Liver (tissue), 8 donors: ENCODE measurements at regions not wholly inside any gene's neighbourhood (a gene's known extent, or its start where the extent isn't known, plus 50 kb on each side); places are given as distances from the start of the nearest gene placed in this dataset.

Source experiments
- DNase-seq: peaks from one replicate; pipeline ENCODE4 v3.0.0-alpha.2; 2017; ENCODE audit warnings: low spot score
- H3K27ac ChIP-seq, 2 donors: one replicate each; pipeline ENCODE4 v1.7.0; 2013; ENCODE audit warnings: inconsistent platforms in 2 of 2, low read length in 2 of 2, control low read depth in 1 of 2, low read depth in 1 of 2, mild to moderate bottlenecking in 1 of 2
- H3K27me3 ChIP-seq, 4 donors: one replicate each; pipeline versions ENCODE4 v1.6.1 to v1.7.0; 2013; ENCODE audit warnings: low read length in 3 of 4, inconsistent platforms in 1 of 4, mild to moderate bottlenecking in 1 of 4, moderate library complexity in 1 of 4; ENCODE audit not compliant: control insufficient read depth in 4 of 4, insufficient read depth in 4 of 4
- H3K36me3 ChIP-seq, 4 donors: one replicate each; pipeline versions ENCODE4 v1.6.1 to v1.7.0; 2013; ENCODE audit warnings: low read length in 3 of 4, mild to moderate bottlenecking in 3 of 4, low read depth in 1 of 4, moderate library complexity in 1 of 4; ENCODE audit not compliant: control insufficient read depth in 4 of 4, insufficient read depth in 3 of 4
- H3K4me1 ChIP-seq, 4 donors: one replicate each; pipeline versions ENCODE4 v1.6.1 to v1.7.0; 2013; ENCODE audit warnings: low read length in 3 of 4, mild to moderate bottlenecking in 3 of 4, moderate library complexity in 1 of 4; ENCODE audit not compliant: control insufficient read depth in 4 of 4, insufficient read depth in 4 of 4
- H3K4me3 ChIP-seq, 3 donors: one replicate each; pipeline versions ENCODE4 v1.6.1 to v1.7.0; 2013; ENCODE audit warnings: low read length in 3 of 3, control low read depth in 1 of 3, low read depth in 1 of 3, mild to moderate bottlenecking in 1 of 3
- H3K9ac ChIP-seq, 2 donors: one replicate each; pipeline ENCODE4 v1.7.0; 2013; ENCODE audit warnings: low read length in 2 of 2, mild to moderate bottlenecking in 2 of 2, moderate library complexity in 2 of 2, control low read depth in 1 of 2, low read depth in 1 of 2
- H3K9me3 ChIP-seq, 4 donors: one replicate each; pipeline versions ENCODE4 v1.6.1 to v1.7.0; 2013; ENCODE audit warnings: low read length in 3 of 4; ENCODE audit not compliant: control insufficient read depth in 4 of 4
- FOXA1 ChIP-seq: IDR thresholded peaks from 2 replicates; pipeline ENCODE4 v1.6.1; 2016; ENCODE audit warnings: antibody characterized with exemption
- FOXA2 ChIP-seq: IDR thresholded peaks from 2 replicates; pipeline ENCODE4 v1.6.1; 2016; ENCODE audit warnings: antibody characterized with exemption
- GABPA ChIP-seq, 2 donors: IDR thresholded peaks in 1 of 2; conservative IDR thresholded peaks in 1 of 2; 2 replicates each; pipeline ENCODE4 v1.6.1; 2016; ENCODE audit warnings: antibody characterized with exemption in 2 of 2, mild to moderate bottlenecking in 1 of 2, moderate library complexity in 1 of 2
- HNF4G ChIP-seq: IDR thresholded peaks from 2 replicates; pipeline ENCODE4 v1.6.1; 2016; ENCODE audit warnings: antibody characterized with exemption
- JUND ChIP-seq, 2 donors: IDR thresholded peaks; 2 replicates each; pipeline ENCODE4 v1.6.1; 2016; ENCODE audit warnings: antibody characterized with exemption in 2 of 2
- MAX ChIP-seq: IDR thresholded peaks from 2 replicates; pipeline ENCODE4 v1.6.1; 2016; ENCODE audit warnings: antibody characterized with exemption
- NR2F2 ChIP-seq: IDR thresholded peaks from 2 replicates; pipeline ENCODE4 v1.6.1; 2016; ENCODE audit warnings: antibody characterized with exemption
- RAD21 ChIP-seq, 2 donors: IDR thresholded peaks; 2 replicates each; pipeline ENCODE4 v1.6.1; 2016; ENCODE audit warnings: antibody characterized with exemption in 2 of 2, mild to moderate bottlenecking in 2 of 2
- RXRA ChIP-seq, 2 donors: IDR thresholded peaks; 2 replicates each; pipeline ENCODE4 v1.6.1; 2017 to 2018; ENCODE audit warnings: antibody characterized with exemption in 2 of 2, mild to moderate bottlenecking in 1 of 2
- SP1 ChIP-seq: IDR thresholded peaks from 2 replicates; pipeline ENCODE4 v1.6.1; 2018; ENCODE audit warnings: antibody characterized with exemption, mild to moderate bottlenecking
- TAF1 ChIP-seq: conservative IDR thresholded peaks from 2 replicates; pipeline ENCODE4 v1.6.1; 2016; ENCODE audit warnings: antibody characterized with exemption, mild to moderate bottlenecking
- YY1 ChIP-seq: IDR thresholded peaks from 2 replicates; pipeline ENCODE4 v1.6.1; 2016; ENCODE audit warnings: antibody characterized with exemption, mild to moderate bottlenecking
- WGBS: extraction: QIAGEN DNeasy Blood & Tissue Kit; methylation state at CpG from one replicate; pipeline ENCODE4 v1.1.7; 2013; 5-methylcytosine and 5-hydroxymethylcytosine counted together
- TF ChIP-seq, protein P1 (sequence below): fragments of 150-350 bp; IDR thresholded peaks from 2 replicates; pipeline ENCODE4 v1.5.1; 2017; ENCODE audit warnings: improper control_type of control experiment, low read depth, low read length; ENCODE audit not compliant: missing input control
- TF ChIP-seq, protein P2 (sequence below): IDR thresholded peaks from 2 replicates; pipeline ENCODE4 v1.6.1; 2016; ENCODE audit warnings: antibody characterized with exemption
- TF ChIP-seq, protein P3 (sequence below): IDR thresholded peaks from 2 replicates; pipeline ENCODE4 v1.6.1; 2016; ENCODE audit warnings: antibody characterized with exemption
- TF ChIP-seq, protein P4 (sequence below): IDR thresholded peaks from 2 replicates; pipeline ENCODE4 v1.6.1; 2016; ENCODE audit warnings: antibody characterized with exemption, mild to moderate bottlenecking
- donor health status: healthy.
- donor health status: healthy.
- donor health status: healthy.
- donor health status: healthy.
- donor health status: healthy.

DNA sequence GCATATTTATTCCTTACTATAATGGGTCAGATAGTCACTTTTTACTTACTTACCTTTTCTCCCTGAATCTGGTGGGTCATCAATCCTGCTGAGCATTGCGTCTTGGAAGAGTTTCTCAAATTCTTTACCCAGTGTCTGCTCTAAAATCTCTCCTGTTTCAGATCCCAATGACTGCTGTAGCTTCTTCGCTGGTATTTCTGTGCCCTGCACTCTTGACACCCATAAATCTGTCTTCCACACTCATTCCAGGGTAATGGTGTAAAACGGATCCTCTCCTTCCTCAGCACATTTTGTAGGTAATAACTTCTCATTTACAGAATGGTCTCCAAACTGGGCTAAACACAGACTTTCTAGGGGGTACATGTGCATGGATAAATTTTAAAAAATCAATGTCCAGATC is 407.4 kb downstream of the DMAC1 start (continued):
- TF ChIP-seq NR2F2 (no peak), YY1 (no peak), JUND (IDR thresholded peaks at IDR 0.05) (no peak), SP1 (no peak), RXRA (IDR thresholded peaks at IDR 0.05) (no peak)

DNA sequence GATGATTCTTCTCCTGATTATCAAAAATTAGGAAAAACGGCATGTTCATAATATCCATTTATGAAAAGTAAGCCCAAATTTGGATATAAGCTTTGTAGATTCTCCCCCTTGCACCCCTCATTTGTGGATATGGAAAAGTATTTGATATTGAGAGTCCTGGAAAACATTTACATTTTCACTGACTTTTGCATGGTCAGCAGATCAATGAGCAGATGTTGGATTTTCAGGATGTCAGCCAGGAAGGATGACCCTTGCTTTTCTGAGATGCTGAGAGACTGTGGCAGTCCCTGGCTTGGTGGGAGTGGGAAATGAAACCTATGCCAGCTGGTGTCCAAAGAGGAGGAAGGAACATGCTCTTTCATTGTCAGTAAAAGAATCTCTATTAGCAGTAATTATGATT is 410.8 kb downstream of the DMAC1 start:
- TF ChIP-seq, protein P1, sequence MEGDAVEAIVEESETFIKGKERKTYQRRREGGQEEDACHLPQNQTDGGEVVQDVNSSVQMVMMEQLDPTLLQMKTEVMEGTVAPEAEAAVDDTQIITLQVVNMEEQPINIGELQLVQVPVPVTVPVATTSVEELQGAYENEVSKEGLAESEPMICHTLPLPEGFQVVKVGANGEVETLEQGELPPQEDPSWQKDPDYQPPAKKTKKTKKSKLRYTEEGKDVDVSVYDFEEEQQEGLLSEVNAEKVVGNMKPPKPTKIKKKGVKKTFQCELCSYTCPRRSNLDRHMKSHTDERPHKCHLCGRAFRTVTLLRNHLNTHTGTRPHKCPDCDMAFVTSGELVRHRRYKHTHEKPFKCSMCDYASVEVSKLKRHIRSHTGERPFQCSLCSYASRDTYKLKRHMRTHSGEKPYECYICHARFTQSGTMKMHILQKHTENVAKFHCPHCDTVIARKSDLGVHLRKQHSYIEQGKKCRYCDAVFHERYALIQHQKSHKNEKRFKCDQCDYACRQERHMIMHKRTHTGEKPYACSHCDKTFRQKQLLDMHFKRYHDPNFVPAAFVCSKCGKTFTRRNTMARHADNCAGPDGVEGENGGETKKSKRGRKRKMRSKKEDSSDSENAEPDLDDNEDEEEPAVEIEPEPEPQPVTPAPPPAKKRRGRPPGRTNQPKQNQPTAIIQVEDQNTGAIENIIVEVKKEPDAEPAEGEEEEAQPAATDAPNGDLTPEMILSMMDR = no peak
- no peak for TF ChIP-seq RAD21 (IDR thresholded peaks at IDR 0.05)
- no peak for TF ChIP-seq RXRA (IDR thresholded peaks at IDR 0.05)
- no peak for TF ChIP-seq MAX
- TF ChIP-seq, protein P2, sequence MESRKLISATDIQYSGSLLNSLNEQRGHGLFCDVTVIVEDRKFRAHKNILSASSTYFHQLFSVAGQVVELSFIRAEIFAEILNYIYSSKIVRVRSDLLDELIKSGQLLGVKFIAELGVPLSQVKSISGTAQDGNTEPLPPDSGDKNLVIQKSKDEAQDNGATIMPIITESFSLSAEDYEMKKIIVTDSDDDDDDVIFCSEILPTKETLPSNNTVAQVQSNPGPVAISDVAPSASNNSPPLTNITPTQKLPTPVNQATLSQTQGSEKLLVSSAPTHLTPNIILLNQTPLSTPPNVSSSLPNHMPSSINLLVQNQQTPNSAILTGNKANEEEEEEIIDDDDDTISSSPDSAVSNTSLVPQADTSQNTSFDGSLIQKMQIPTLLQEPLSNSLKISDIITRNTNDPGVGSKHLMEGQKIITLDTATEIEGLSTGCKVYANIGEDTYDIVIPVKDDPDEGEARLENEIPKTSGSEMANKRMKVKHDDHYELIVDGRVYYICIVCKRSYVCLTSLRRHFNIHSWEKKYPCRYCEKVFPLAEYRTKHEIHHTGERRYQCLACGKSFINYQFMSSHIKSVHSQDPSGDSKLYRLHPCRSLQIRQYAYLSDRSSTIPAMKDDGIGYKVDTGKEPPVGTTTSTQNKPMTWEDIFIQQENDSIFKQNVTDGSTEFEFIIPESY = no peak
- no peak for TF ChIP-seq NR2F2
- no peak for TF ChIP-seq GABPA (IDR thresholded peaks at IDR 0.05 in 1 of 2, conservative IDR thresholded peaks at IDR 0.05 in 1 of 2)
- TF ChIP-seq SP1 = no peak
- TF ChIP-seq YY1 = no peak
- TF ChIP-seq FOXA2 = no peak
- no peak for TF ChIP-seq JUND (IDR thresholded peaks at IDR 0.05)
- Histone ChIP-seq H3K27me3 (no peaks in the 10 kb centered on the region), H3K27ac (no peak overlapping the region), H3K36me3 (no peaks in the 10 kb centered on the region), H3K9me3 (no peaks in the 10 kb centered on the region), H3K4me1 (no peaks in the 10 kb centered on the region), H3K9ac (no peak overlapping the region), H3K4me3 (no peak overlapping the region)
- no peak for DNase-seq
- WGBS = 88% methylated on average over 1 of the region's 1 CpG

GRCh38 chr9:7387840-7388239 is 411.7 kb downstream of the DMAC1 start:
- Histone ChIP-seq H3K36me3 (no peaks in the 10 kb centered on the region), H3K27me3 (no peaks in the 10 kb centered on the region), H3K4me1 (no peaks in the 10 kb centered on the region), H3K9me3 (no peaks in the 10 kb centered on the region), H3K4me3 (no peak overlapping the region), H3K9ac (no peak overlapping the region), H3K27ac (no peak overlapping the region)
- 75% methylated on average over 5 of the region's 5 CpGs for WGBS
- TF ChIP-seq FOXA1 (no peak), RAD21 (IDR thresholded peaks at IDR 0.05) (no peak), RXRA (IDR thresholded peaks at IDR 0.05) (no peak), TAF1 (no peak), NR2F2 (no peak), HNF4G (no peak), FOXA2 (no peak), GABPA (IDR thresholded peaks at IDR 0.05 in 1 of 2, conservative IDR thresholded peaks at IDR 0.05 in 1 of 2) (no peak)
- TF ChIP-seq, protein P3, sequence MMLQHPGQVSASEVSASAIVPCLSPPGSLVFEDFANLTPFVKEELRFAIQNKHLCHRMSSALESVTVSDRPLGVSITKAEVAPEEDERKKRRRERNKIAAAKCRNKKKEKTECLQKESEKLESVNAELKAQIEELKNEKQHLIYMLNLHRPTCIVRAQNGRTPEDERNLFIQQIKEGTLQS = no peak
- TF ChIP-seq, protein P2 = no peak
- TF ChIP-seq, protein P4, sequence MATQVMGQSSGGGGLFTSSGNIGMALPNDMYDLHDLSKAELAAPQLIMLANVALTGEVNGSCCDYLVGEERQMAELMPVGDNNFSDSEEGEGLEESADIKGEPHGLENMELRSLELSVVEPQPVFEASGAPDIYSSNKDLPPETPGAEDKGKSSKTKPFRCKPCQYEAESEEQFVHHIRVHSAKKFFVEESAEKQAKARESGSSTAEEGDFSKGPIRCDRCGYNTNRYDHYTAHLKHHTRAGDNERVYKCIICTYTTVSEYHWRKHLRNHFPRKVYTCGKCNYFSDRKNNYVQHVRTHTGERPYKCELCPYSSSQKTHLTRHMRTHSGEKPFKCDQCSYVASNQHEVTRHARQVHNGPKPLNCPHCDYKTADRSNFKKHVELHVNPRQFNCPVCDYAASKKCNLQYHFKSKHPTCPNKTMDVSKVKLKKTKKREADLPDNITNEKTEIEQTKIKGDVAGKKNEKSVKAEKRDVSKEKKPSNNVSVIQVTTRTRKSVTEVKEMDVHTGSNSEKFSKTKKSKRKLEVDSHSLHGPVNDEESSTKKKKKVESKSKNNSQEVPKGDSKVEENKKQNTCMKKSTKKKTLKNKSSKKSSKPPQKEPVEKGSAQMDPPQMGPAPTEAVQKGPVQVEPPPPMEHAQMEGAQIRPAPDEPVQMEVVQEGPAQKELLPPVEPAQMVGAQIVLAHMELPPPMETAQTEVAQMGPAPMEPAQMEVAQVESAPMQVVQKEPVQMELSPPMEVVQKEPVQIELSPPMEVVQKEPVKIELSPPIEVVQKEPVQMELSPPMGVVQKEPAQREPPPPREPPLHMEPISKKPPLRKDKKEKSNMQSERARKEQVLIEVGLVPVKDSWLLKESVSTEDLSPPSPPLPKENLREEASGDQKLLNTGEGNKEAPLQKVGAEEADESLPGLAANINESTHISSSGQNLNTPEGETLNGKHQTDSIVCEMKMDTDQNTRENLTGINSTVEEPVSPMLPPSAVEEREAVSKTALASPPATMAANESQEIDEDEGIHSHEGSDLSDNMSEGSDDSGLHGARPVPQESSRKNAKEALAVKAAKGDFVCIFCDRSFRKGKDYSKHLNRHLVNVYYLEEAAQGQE = no peak
- DNase-seq = no peak
